Naive thymus-derived CD4-positive, alpha-beta T cell (primary cell): ENCODE measurements at regions not wholly inside any gene's neighbourhood (a gene's known extent, or its start where the extent isn't known, plus 50 kb on each side); places are given as distances from the start of the nearest gene placed in this dataset.
"Not testable (repeated sequence)": the region's sequence is repeated elsewhere in the genome, so short reads cannot be mapped to it uniquely, and the experiment has no call there.

Source experiments
- ATAC-seq: fragments of 150-1000 bp; cut with Tn5 transposase; 2 replicates; pipeline ENCODE4 v1.10.0; 2021; ENCODE audit warnings: mild to moderate bottlenecking, moderate library complexity
- CTCF ChIA-PET: fragments of 350-600 bp; sonication (Branson Sonifier 250); formaldehyde crosslinking; loops from one replicate; lab custom pipeline; 2021; ENCODE audit warnings: antibody characterized with exemption; lab: Charles Lee
- POLR2A ChIA-PET: fragments of 350-600 bp; sonication (Branson Sonifier 250); formaldehyde crosslinking; loops from one replicate; lab custom pipeline; 2021; ENCODE audit warnings: antibody characterized with exemption, inconsistent platforms; lab: Charles Lee
- DNase-seq, 9 donors: peaks; one replicate each; pipeline versions ENCODE4 v3.0.0 to v3.0.0-alpha.2; 2020 to 2022; ENCODE audit warnings: mixed read lengths in 1 of 9
- H3K27ac ChIP-seq: one replicate; pipeline ENCODE4 v1.7.0; 2013; ENCODE audit warnings: mild to moderate bottlenecking, low read depth, low read length, moderate library complexity
- H3K27me3 ChIP-seq, 2 donors: one replicate each; pipeline ENCODE4 v1.7.0; 2013; ENCODE audit warnings: low read length in 2 of 2, mild to moderate bottlenecking in 2 of 2, moderate library complexity in 2 of 2; ENCODE audit not compliant: control insufficient read depth in 2 of 2, insufficient read depth in 2 of 2
- H3K36me3 ChIP-seq, 3 experiments: 1 replicate in 2 of 3; 2 replicates in 1 of 3; pipeline ENCODE4 v1.7.0; 2013; ENCODE audit warnings: low read length in 3 of 3, mild to moderate bottlenecking in 3 of 3, moderate library complexity in 1 of 3; ENCODE audit not compliant: insufficient read depth in 3 of 3, control insufficient read depth in 2 of 3
- H3K4me1 ChIP-seq, 2 donors: one replicate each; pipeline ENCODE4 v1.7.0; 2013; ENCODE audit warnings: low read length in 2 of 2, mild to moderate bottlenecking in 2 of 2, moderate library complexity in 1 of 2; ENCODE audit not compliant: control insufficient read depth in 2 of 2, insufficient read depth in 2 of 2
- H3K4me3 ChIP-seq: 2 replicates; pipeline ENCODE4 v1.7.0; 2013; ENCODE audit warnings: mild to moderate bottlenecking, low read length
- H3K9me3 ChIP-seq, 3 experiments: 1 replicate in 2 of 3; 2 replicates in 1 of 3; pipeline ENCODE4 v1.7.0; 2013; ENCODE audit warnings: low read length in 3 of 3; ENCODE audit not compliant: control insufficient read depth in 2 of 3
- H3K27ac Mint-ChIP-seq, 9 donors: one replicate each; pipeline ENCODE4 v1.8.0; 2020 to 2022; ENCODE audit warnings: mixed read lengths in 9 of 9, mild to moderate bottlenecking in 8 of 9, moderate library complexity in 5 of 9, inconsistent platforms in 2 of 9
- H3K27me3 Mint-ChIP-seq, 5 donors: one replicate each; pipeline ENCODE4 v1.8.0; 2021 to 2022; ENCODE audit warnings: mixed read lengths in 5 of 5, mild to moderate bottlenecking in 1 of 5
- H3K36me3 Mint-ChIP-seq, 5 donors: one replicate each; pipeline ENCODE4 v1.8.0; 2020 to 2022; ENCODE audit warnings: mixed read lengths in 5 of 5, mild to moderate bottlenecking in 3 of 5, inconsistent platforms in 1 of 5
- H3K4me1 Mint-ChIP-seq, 7 donors: one replicate each; pipeline ENCODE4 v1.8.0; 2020 to 2022; ENCODE audit warnings: mixed read lengths in 7 of 7, mild to moderate bottlenecking in 3 of 7, inconsistent platforms in 1 of 7
- H3K4me3 Mint-ChIP-seq, 10 donors: one replicate each; pipeline ENCODE4 v1.8.0; 2020 to 2022; ENCODE audit warnings: mild to moderate bottlenecking in 10 of 10, mixed read lengths in 10 of 10, moderate library complexity in 6 of 10, inconsistent platforms in 2 of 10
- H3K9me3 Mint-ChIP-seq, 11 donors: one replicate each; pipeline ENCODE4 v1.8.0; 2020 to 2022; ENCODE audit warnings: mixed read lengths in 11 of 11, mild to moderate bottlenecking in 4 of 11, inconsistent platforms in 1 of 11, moderate library complexity in 1 of 11
- intact Hi-C, 2 donors: fragments of 100-400 bp; cut with micrococcal nuclease; formaldehyde crosslinking; loops; one replicate each; pipeline ENCODE4 v1.15.1; 2023

DNA sequence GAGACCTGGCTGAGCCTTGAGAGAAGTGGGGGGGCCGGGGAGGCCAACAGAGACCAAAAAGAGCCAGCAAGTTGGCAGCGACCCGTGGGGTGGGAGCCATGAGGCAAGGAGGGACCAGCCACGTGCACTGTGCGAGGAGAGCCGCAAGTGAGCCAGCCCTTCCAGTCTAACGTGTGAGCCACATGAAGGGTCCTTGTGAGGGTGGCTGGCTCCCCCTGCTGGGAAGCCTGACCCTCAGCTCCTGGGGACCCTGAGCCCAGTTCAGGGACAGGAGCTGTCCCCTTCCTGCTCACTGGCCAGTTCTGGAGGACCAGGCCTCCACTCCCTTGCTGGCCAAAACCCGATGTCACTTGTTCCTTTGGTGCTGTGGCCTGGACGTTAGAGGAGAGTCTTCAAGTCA, 246.6 kb upstream of the TP53TG3 start:
- H3K27me3 Mint-ChIP-seq, H3K4me3 ChIP-seq, H3K4me3 Mint-ChIP-seq, H3K9me3 ChIP-seq, POLR2A ChIA-PET, H3K4me1 Mint-ChIP-seq, CTCF ChIA-PET, DNase-seq, H3K27ac Mint-ChIP-seq, H3K27me3 ChIP-seq, H3K4me1 ChIP-seq, intact Hi-C loops, H3K27ac ChIP-seq, ATAC-seq, H3K9me3 Mint-ChIP-seq, H3K36me3 Mint-ChIP-seq, H3K36me3 ChIP-seq: not testable (repeated sequence)

DNA sequence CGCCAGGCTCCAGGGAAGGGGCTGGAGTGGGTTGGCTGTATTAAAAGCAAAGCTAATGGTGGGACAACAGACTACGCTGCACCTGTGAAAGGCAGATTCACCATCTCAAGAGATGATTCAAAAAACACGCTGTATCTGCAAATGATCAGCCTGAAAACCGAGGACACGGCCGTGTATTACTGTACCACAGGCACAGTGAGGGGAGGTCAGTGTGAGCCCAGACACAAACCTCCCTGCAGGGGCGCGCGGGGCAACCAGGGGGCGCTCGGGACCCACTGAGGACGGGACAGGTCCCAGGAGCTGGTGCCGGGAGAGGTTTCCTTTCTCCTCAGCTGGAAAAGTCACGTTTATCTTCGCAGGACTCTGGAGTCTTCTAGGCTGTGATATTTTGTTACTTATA, 239.4 kb upstream of the TP53TG3 start:
- H3K4me1 Mint-ChIP-seq, H3K27me3 Mint-ChIP-seq: not testable (repeated sequence)

DNA sequence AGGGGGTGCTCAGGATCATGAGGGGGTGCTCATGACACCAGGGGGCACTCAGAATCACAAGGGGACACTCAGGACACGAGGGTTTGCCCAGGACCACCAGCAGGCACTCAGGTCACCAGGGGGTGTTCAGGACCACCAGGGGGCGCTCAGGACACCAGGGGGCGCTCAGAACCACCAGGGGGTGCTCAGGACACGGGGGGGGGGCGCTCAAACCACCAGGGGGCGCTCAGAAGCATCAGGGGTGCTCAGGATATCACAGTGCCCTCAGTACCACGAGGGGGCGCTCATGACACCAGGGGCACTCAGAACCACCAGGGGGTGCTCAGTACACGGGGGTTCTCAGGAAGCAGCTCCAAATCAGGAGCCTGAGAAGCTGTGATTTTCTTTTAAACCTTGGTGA, 221.8 kb upstream of the TP53TG3 start:
- H3K27ac Mint-ChIP-seq, H3K4me1 ChIP-seq, POLR2A ChIA-PET, H3K4me3 Mint-ChIP-seq, H3K27me3 ChIP-seq, H3K4me3 ChIP-seq, H3K9me3 Mint-ChIP-seq, H3K4me1 Mint-ChIP-seq, H3K36me3 Mint-ChIP-seq, H3K36me3 ChIP-seq, ATAC-seq, H3K9me3 ChIP-seq, H3K27ac ChIP-seq, CTCF ChIA-PET, H3K27me3 Mint-ChIP-seq, intact Hi-C loops: not testable (repeated sequence)
- peak in 1 of 9 donors; percentile 21 for DNase-seq

More for the DNA sequence above, 239.4 kb upstream of the TP53TG3 start:
- H3K27ac ChIP-seq, CTCF ChIA-PET, H3K9me3 Mint-ChIP-seq, DNase-seq, intact Hi-C loops, H3K27ac Mint-ChIP-seq, POLR2A ChIA-PET, H3K4me1 ChIP-seq, H3K4me3 ChIP-seq, H3K4me3 Mint-ChIP-seq, H3K27me3 ChIP-seq, H3K36me3 Mint-ChIP-seq, H3K9me3 ChIP-seq, ATAC-seq, H3K36me3 ChIP-seq: not testable (repeated sequence)

DNA sequence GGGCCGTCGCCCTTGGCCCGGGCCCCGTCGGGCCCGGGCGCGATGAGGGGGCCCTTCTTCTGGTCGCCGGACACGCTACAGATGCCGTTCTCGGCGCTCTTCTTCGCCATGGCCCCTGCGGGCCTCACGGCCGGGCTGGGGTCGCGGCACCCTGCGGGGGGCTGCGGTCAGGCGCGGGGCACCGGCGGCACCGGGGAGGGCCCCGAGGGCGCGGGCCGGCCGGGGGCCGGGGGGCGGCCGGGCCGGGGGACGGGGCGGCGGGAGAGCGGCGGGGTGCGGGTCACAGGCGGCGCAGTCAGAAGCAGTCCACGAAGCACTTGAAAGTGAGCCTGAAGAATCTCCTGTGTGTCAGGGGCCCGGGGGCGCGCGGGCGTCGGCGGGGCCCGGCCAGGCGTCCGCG, 209.4 kb upstream of the TP53TG3 start:
- H3K4me1 Mint-ChIP-seq, H3K27ac ChIP-seq, H3K27me3 ChIP-seq, H3K4me3 Mint-ChIP-seq, H3K36me3 ChIP-seq, ATAC-seq, DNase-seq, H3K9me3 Mint-ChIP-seq, H3K4me1 ChIP-seq, CTCF ChIA-PET, H3K27ac Mint-ChIP-seq, H3K27me3 Mint-ChIP-seq, H3K9me3 ChIP-seq, intact Hi-C loops, H3K4me3 ChIP-seq, H3K36me3 Mint-ChIP-seq, POLR2A ChIA-PET: not testable (repeated sequence)

DNA sequence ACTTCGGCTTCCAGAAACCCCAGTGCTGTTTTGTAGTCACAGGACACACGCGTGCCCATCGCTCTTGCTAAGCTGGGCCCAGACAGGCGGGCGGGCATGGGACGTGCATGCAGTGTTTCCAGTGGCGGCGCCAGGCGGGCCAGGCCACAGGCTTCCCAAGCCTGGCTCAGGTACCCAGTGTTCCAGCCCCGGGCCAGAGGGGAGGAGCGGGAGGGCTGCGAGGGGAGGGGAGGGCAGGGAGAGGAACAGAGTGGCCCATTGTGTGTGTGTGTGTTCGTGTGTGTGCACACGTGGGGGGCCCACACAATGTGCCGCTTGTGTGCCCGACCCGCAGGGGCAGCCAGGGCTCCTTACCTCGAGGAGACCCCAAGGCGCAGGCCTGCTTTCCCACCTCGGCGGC, 208.6 kb upstream of the TP53TG3 start:
- H3K4me1 ChIP-seq, H3K27ac ChIP-seq, H3K4me3 ChIP-seq, H3K9me3 Mint-ChIP-seq, intact Hi-C loops, H3K9me3 ChIP-seq, H3K27me3 ChIP-seq, DNase-seq, H3K36me3 Mint-ChIP-seq, H3K4me1 Mint-ChIP-seq, H3K36me3 ChIP-seq, ATAC-seq, POLR2A ChIA-PET, H3K4me3 Mint-ChIP-seq, CTCF ChIA-PET, H3K27me3 Mint-ChIP-seq, H3K27ac Mint-ChIP-seq: not testable (repeated sequence)

DNA sequence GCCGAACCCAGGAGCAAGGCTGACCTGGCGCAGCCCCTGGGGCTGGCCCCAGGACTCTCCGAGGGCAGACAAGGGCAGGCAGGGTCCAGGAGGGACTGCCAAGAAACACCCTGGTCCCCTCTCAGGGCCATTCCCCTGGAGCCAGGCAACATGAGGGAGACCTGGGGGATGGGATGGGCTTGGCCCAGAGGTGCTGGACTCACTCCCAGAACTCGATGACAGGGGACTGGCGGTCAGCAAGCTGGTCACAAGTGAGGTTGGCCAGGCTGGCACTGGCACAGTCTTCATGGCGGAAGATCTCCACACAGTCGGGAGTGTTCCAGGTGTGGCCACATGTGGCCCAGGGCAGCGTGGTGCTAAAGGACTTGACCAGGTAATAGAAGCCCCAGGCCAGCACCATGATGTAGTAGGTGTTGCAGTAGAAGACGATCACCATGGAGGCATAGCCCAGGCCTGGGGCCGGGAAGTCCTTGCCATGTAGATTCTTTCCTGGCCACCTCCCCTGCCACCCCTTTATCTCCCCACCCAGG, 206.4 kb upstream of the TP53TG3 start:
- H3K9me3 ChIP-seq, H3K36me3 ChIP-seq, H3K4me1 ChIP-seq, H3K4me1 Mint-ChIP-seq, H3K27ac Mint-ChIP-seq, H3K36me3 Mint-ChIP-seq, H3K4me3 Mint-ChIP-seq, intact Hi-C loops, H3K9me3 Mint-ChIP-seq, H3K27me3 ChIP-seq, H3K4me3 ChIP-seq, CTCF ChIA-PET, H3K27ac ChIP-seq, DNase-seq, ATAC-seq, POLR2A ChIA-PET, H3K27me3 Mint-ChIP-seq: not testable (repeated sequence)

DNA sequence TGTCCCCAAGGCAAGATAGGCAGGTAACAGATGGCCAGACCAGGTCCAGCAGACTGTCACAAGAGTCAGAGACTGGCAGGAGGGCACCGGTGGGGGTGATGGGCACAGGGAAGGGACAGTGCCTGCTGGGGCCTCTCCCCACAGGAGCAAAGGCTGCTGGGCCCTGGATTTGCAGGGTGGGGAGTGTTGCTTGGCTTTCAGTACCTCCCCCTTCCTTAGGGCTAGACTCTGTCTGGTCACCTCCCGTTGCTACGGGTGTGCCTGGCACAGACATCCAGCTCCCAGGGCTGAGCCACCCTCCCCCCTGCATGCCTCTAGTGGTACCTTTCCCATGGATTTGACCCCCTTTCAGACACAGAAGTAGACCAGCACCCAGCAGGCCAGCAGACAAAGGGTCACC, 205.7 kb upstream of the TP53TG3 start:
- H3K4me3 ChIP-seq, CTCF ChIA-PET, H3K27ac Mint-ChIP-seq, H3K4me1 ChIP-seq, H3K27ac ChIP-seq, POLR2A ChIA-PET, H3K27me3 Mint-ChIP-seq, intact Hi-C loops, DNase-seq, H3K4me1 Mint-ChIP-seq, H3K36me3 Mint-ChIP-seq, H3K9me3 Mint-ChIP-seq, H3K27me3 ChIP-seq, ATAC-seq, H3K9me3 ChIP-seq, H3K36me3 ChIP-seq, H3K4me3 Mint-ChIP-seq: not testable (repeated sequence)
